GM12878 (cell line): ENCODE measurements at regions not wholly inside any gene's neighbourhood (a gene's known extent, or its start where the extent isn't known, plus 50 kb on each side); places are given as distances from the start of the nearest gene placed in this dataset.

Source experiments
- BCL11A ChIP-seq: IDR thresholded peaks from 2 replicates; pipeline ENCODE4 v1.6.1; 2011; ENCODE audit warnings: low read depth, low read length
- EP300 ChIP-seq, 2 experiments: fragments of 150-350 bp in 1 of 2; IDR thresholded peaks; 2 replicates each; pipeline ENCODE4 v1.6.1; 2011 to 2012; ENCODE audit warnings: low read depth in 2 of 2, low read length in 2 of 2, borderline replicate concordance in 1 of 2, improper control_type of control experiment in 1 of 2, inconsistent platforms in 1 of 2; ENCODE audit not compliant: control insufficient read depth in 1 of 2
- KAT2A ChIP-seq: conservative IDR thresholded peaks from 2 replicates; pipeline ENCODE4 v1.6.1; 2011; ENCODE audit warnings: low read depth, low read length; ENCODE audit not compliant: control insufficient read depth
- LARP7 ChIP-seq: fragments of 450-650 bp; IDR thresholded peaks from 2 replicates; pipeline ENCODE4 v1.6.1; 2017; ENCODE audit warnings: mild to moderate bottlenecking
- PKNOX1 ChIP-seq: fragments of 450-650 bp; IDR thresholded peaks from 2 replicates; pipeline ENCODE4 v1.6.1; 2016; ENCODE audit warnings: mild to moderate bottlenecking
- POLR2A ChIP-seq: IDR thresholded peaks from 2 replicates; pipeline ENCODE4 v1.6.1; 2011; ENCODE audit warnings: low read depth, mild to moderate bottlenecking, low read length
- POLR2AphosphoS5 ChIP-seq: IDR thresholded peaks from 2 replicates; pipeline ENCODE4 v1.6.1; 2011; ENCODE audit warnings: mild to moderate bottlenecking, low read length, inconsistent platforms
- TAF1 ChIP-seq: IDR thresholded peaks from 2 replicates; pipeline ENCODE4 v1.6.1; 2011; ENCODE audit warnings: mild to moderate bottlenecking, low read depth, low read length, borderline replicate concordance
- TCF12 ChIP-seq: IDR thresholded peaks from 2 replicates; pipeline ENCODE4 v1.6.1; 2011; ENCODE audit warnings: low read depth, mild to moderate bottlenecking, low read length

- no peak for TF ChIP-seq EP300 (IDR thresholded peaks at IDR 0.05; ENCODE audit: borderline replicate concordance in 1 of 2, control insufficient read depth in 1 of 2, low read depth in 2 of 2, low read length in 2 of 2)
- TF ChIP-seq BCL11A = no peak
- TF ChIP-seq POLR2A = no peak
- no peak for TF ChIP-seq POLR2AphosphoS5
- TF ChIP-seq KAT2A = no peak
- no peak for TF ChIP-seq PKNOX1
- TF ChIP-seq TCF12 = no peak
- no peak for TF ChIP-seq TAF1
- no peak for TF ChIP-seq LARP7
Measured at GRCh38 chr13:76466043-76466442, 420.2 kb downstream of the KCTD12 start.
